Caco-2 (cell line): ENCODE measurements at regions not wholly inside any gene's neighbourhood (a gene's known extent, or its start where the extent isn't known, plus 50 kb on each side); places are given as distances from the start of the nearest gene placed in this dataset.

Experiments
- BruUV-seq: library from RNA; stranded (reverse); fragments of 400-500 nt; replicated peaks from 2 replicates; lab custom pipeline; 2021; lab: Mats Ljungman, UMichigan
- CTCF ChIA-PET: fragments of 300-600 bp; sonication (Branson Sonifier 250); formaldehyde crosslinking; loops from one replicate; lab custom pipeline; 2022; ENCODE audit warnings: antibody characterized with exemption; lab: Charles Lee
- POLR2A ChIA-PET: fragments of 300-600 bp; sonication (Branson Sonifier 250); formaldehyde crosslinking; loops from one replicate; lab custom pipeline; 2022; ENCODE audit warnings: antibody characterized with exemption; lab: Charles Lee
- DNase-seq, 2 experiments: peaks; one replicate each; pipeline versions ENCODE4 v3.0.0 to v3.0.0-alpha.2; 2020 to 2022
- H3K27me3 ChIP-seq: replicated peaks from 2 replicates; pipeline ENCODE4 v1.6.0; 2011; ENCODE audit warnings: low read length; ENCODE audit not compliant: control insufficient read depth, insufficient read depth
- H3K36me3 ChIP-seq: 2 replicates; pipeline ENCODE4 v1.5.1; 2011; ENCODE audit warnings: low read length; ENCODE audit not compliant: control insufficient read depth, insufficient read depth
- H3K4me1 ChIP-seq: fragments of 250-450 bp; sonication (Bioruptor Pico); 2 replicates; pipeline ENCODE4 v1.5.1; 2020; ENCODE audit warnings: mild to moderate bottlenecking
- H3K4me3 ChIP-seq: 2 replicates; pipeline ENCODE4 v1.5.1; 2011; ENCODE audit warnings: low read depth, mild to moderate bottlenecking, control low read depth, low read length
- H3K9me3 ChIP-seq: fragments of 250-450 bp; sonication (Bioruptor Pico); 2 replicates; pipeline ENCODE4 v1.5.1; 2020; ENCODE audit warnings: mild to moderate bottlenecking, moderate library complexity
- H3K27ac Mint-ChIP-seq: one replicate; pipeline ENCODE4 v1.8.0; 2022; ENCODE audit warnings: mixed read lengths; ENCODE audit not compliant: unreplicated experiment
- H3K27me3 Mint-ChIP-seq: one replicate; pipeline ENCODE4 v1.8.0; 2022; ENCODE audit warnings: mixed read lengths; ENCODE audit not compliant: insufficient read depth, unreplicated experiment
- H3K36me3 Mint-ChIP-seq: one replicate; pipeline ENCODE4 v1.8.0; 2022; ENCODE audit warnings: mild to moderate bottlenecking, mixed read lengths; ENCODE audit not compliant: insufficient read depth, unreplicated experiment
- H3K4me1 Mint-ChIP-seq: one replicate; pipeline ENCODE4 v1.8.0; 2022; ENCODE audit warnings: low read depth, mixed read lengths; ENCODE audit not compliant: unreplicated experiment
- H3K4me3 Mint-ChIP-seq: one replicate; pipeline ENCODE4 v1.8.0; 2022; ENCODE audit warnings: mild to moderate bottlenecking, moderate library complexity, mixed read lengths; ENCODE audit not compliant: unreplicated experiment
- H3K9me3 Mint-ChIP-seq: one replicate; pipeline ENCODE4 v1.8.0; 2022; ENCODE audit warnings: mixed read lengths; ENCODE audit not compliant: unreplicated experiment
- CTCF ChIP-seq, 2 experiments: fragments of 200-600 bp in 1 of 2; IDR thresholded peaks; 1 replicate in 1 of 2; 2 replicates in 1 of 2; pipeline versions ENCODE4 v1.5.1 to v1.8.0; 2011 to 2022; ENCODE audit warnings: antibody characterized with exemption in 1 of 2, control low read depth in 1 of 2, inconsistent platforms in 1 of 2, low read depth in 1 of 2, low read length in 1 of 2, mild to moderate bottlenecking in 1 of 2, moderate library complexity in 1 of 2; ENCODE audit not compliant: insufficient read depth in 1 of 2, severe bottlenecking in 1 of 2, unreplicated experiment in 1 of 2
- intact Hi-C: fragments of 100-400 bp; cut with micrococcal nuclease; formaldehyde crosslinking; loops from one replicate; pipeline ENCODE4 v1.10.0; 2022; ENCODE audit not compliant: unreplicated experiment

- CTCF ChIA-PET, result interaction anchor here (0.6 kb wide), 1 partner anchor 937 kb away, joined by 4 read pairs; no protein-coding TSS in a partner anchor
- H3K4me1 Mint-ChIP-seq, result peaks cover 16% of the 10 kb centered on the region
- peaks cover 17% of the 10 kb centered on the region for H3K4me1 ChIP-seq
- H3K9me3 ChIP-seq, result no peaks in the 10 kb centered on the region; the same call in 1 of the 2 replicates
- no peaks in the 10 kb centered on the region for H3K27me3 Mint-ChIP-seq
- no peak overlapping the region for H3K4me3 Mint-ChIP-seq
- no peaks in the 10 kb centered on the region for H3K36me3 Mint-ChIP-seq
- H3K27ac Mint-ChIP-seq, result no peak overlapping the region
- no peak for DNase-seq
- H3K4me3 ChIP-seq, result no peak overlapping the region
- POLR2A ChIA-PET, result no interaction called here
- intact Hi-C loops, result no loop called here
- no peaks in the 10 kb centered on the region for H3K9me3 Mint-ChIP-seq
- H3K36me3 ChIP-seq, result no peaks in the 10 kb centered on the region
- no peak for TF ChIP-seq CTCF (IDR thresholded peaks at IDR 0.05; ENCODE audit: insufficient read depth in 1 of 2, low read depth in 1 of 2, low read length in 1 of 2, severe bottlenecking in 1 of 2, unreplicated experiment in 1 of 2)
- no peaks in the 10 kb centered on the region for H3K27me3 ChIP-seq
- BruUV-seq, result no TSS peak
Observed at GRCh38 chr14:89674240-89674639, 257.2 kb upstream of the FOXN3 start.

GRCh38 chr14:89673512-89674225 lies 256.6 kb upstream of the FOXN3 start:
- no peak for TF ChIP-seq CTCF (IDR thresholded peaks at IDR 0.05; ENCODE audit: insufficient read depth in 1 of 2, low read depth in 1 of 2, low read length in 1 of 2, severe bottlenecking in 1 of 2, unreplicated experiment in 1 of 2)
- Mint-ChIP-seq H3K4me3 (no peak overlapping the region), H3K36me3 (no peaks in the 10 kb centered on the region), H3K4me1 (peaks cover 16% of the 10 kb centered on the region), H3K27me3 (no peaks in the 10 kb centered on the region), H3K9me3 (no peaks in the 10 kb centered on the region), H3K27ac (no peak overlapping the region)
- DNase-seq, result peak in 1 of 2 experiments; percentile 48
- Histone ChIP-seq H3K4me3 (no peak overlapping the region), H3K9me3 (no peaks in the 10 kb centered on the region; the same call in 1 of the 2 replicates), H3K36me3 (no peaks in the 10 kb centered on the region), H3K27me3 (no peaks in the 10 kb centered on the region), H3K4me1 (peaks cover 17% of the 10 kb centered on the region)
- ChIA-PET CTCF (interaction anchor here (0.6 to 0.7 kb wide), 2 partner anchors 25 to 937 kb away, joined by 4 read pairs; no protein-coding TSS in a partner anchor), POLR2A (no interaction called here)
- intact Hi-C loops, result no loop called here
- BruUV-seq, result no TSS peak

- no peaks in the 10 kb centered on the region for H3K27me3 Mint-ChIP-seq
- intact Hi-C loops, result no loop called here
- ChIA-PET POLR2A (no interaction called here), CTCF (interaction anchor here (0.7 kb wide), 1 partner anchor 24 kb away, joined by 4 read pairs; no protein-coding TSS in a partner anchor)
- peak overlapping the region; percentile 68 for H3K27ac Mint-ChIP-seq
- no peaks in the 10 kb centered on the region for H3K9me3 Mint-ChIP-seq
- peak; percentile 32 to 51 for DNase-seq
- no TSS peak for BruUV-seq
- no peak overlapping the region for H3K4me3 ChIP-seq
- H3K4me1 ChIP-seq, result peaks cover 17% of the 10 kb centered on the region
- peaks cover 16% of the 10 kb centered on the region for H3K4me1 Mint-ChIP-seq
- H3K27me3 ChIP-seq, result no peaks in the 10 kb centered on the region
- H3K9me3 ChIP-seq, result no peaks in the 10 kb centered on the region; the same call in 1 of the 2 replicates
- H3K36me3 ChIP-seq, result no peaks in the 10 kb centered on the region
- peak overlapping the region; percentile 61 for H3K4me3 Mint-ChIP-seq
- no peaks in the 10 kb centered on the region for H3K36me3 Mint-ChIP-seq
- no peak for TF ChIP-seq CTCF (IDR thresholded peaks at IDR 0.05; ENCODE audit: insufficient read depth in 1 of 2, low read depth in 1 of 2, low read length in 1 of 2, severe bottlenecking in 1 of 2, unreplicated experiment in 1 of 2)
Observed at GRCh38 chr14:89672636-89673511, 255.8 kb upstream of the FOXN3 start.
